Transverse colon (tissue), 4 donors: ENCODE measurements at regions not wholly inside any gene's neighbourhood (a gene's known extent, or its start where the extent isn't known, plus 50 kb on each side); places are given as distances from the start of the nearest gene placed in this dataset.

Source experiments
- CTCF ChIP-seq, 5 experiments: fragments of 200-600 bp in 3 of 5; fragments of 450-650 bp in 2 of 5; sonication (generic) in 3 of 5; IDR thresholded peaks; 1 replicate in 2 of 5; 2 replicates in 3 of 5; pipeline ENCODE4 v1.5.1; 2016 to 2017; ENCODE audit warnings: antibody characterized with exemption in 5 of 5, inconsistent platforms in 3 of 5, mild to moderate bottlenecking in 2 of 5, moderate library complexity in 1 of 5
- EP300 ChIP-seq: sonication (generic); formaldehyde crosslinking; IDR thresholded peaks from one replicate; pipeline ENCODE4 v1.6.1; 2017; ENCODE audit warnings: antibody characterized with exemption, low read depth
- POLR2A ChIP-seq: fragments of 450-650 bp; IDR thresholded peaks from one replicate; pipeline ENCODE4 v1.6.1; 2016; ENCODE audit warnings: antibody characterized with exemption, mild to moderate bottlenecking, moderate library complexity
- POLR2AphosphoS5 ChIP-seq, 3 donors: sonication (generic); formaldehyde crosslinking; IDR thresholded peaks; one replicate each; pipeline ENCODE4 v1.6.1; 2016; ENCODE audit warnings: antibody characterized with exemption in 3 of 3

GRCh38 chr5:101783241-101784013 lies 512.7 kb downstream of the SLCO4C1 start:
- TF ChIP-seq CTCF (IDR thresholded peaks at IDR 0.05) (no peak), EP300 (no peak), POLR2AphosphoS5 (IDR thresholded peaks at IDR 0.05) (no peak), POLR2A (no peak)
